A549 (cell line): ENCODE measurements at regions not wholly inside any gene's neighbourhood (a gene's known extent, or its start where the extent isn't known, plus 50 kb on each side); places are given as distances from the start of the nearest gene placed in this dataset.

Experiments
- ATAC-seq, 2 experiments: fragments of 200-7000 bp in 1 of 2; fragments of >200 bp in 1 of 2; cut with Nextera tagmentation in 1 of 2; cut with Tn5 transposase in 1 of 2; 3 replicates each; pipeline versions ENCODE4 v1.8.0 to v1.9.1; 2018 to 2020; ENCODE audit warnings: mild to moderate bottlenecking in 1 of 2, moderate library complexity in 1 of 2
- CTCF ChIA-PET: fragments of 300-600 bp; sonication (Branson Sonifier 250); formaldehyde crosslinking; extraction: SDS; loops from one replicate; lab custom pipeline; 2021; ENCODE audit warnings: antibody characterized with exemption, inconsistent platforms; lab: Yijun Ruan, JAX
- POLR2A ChIA-PET: fragments of 350-600 bp; formaldehyde crosslinking; extraction: SDS; loops from one replicate; lab custom pipeline; 2021; ENCODE audit warnings: antibody characterized with exemption, inconsistent platforms; lab: Yijun Ruan, JAX
- DNase-seq, 2 experiments: peaks; one replicate each; pipeline versions ENCODE4 v3.0.0 to v3.0.0-alpha.2; 2011 to 2016; ENCODE audit warnings: low read depth in 1 of 2, low spot score in 1 of 2
- FAIRE-seq: peaks from 2 replicates; lab custom pipeline; 2011; peaks lifted over from hg19 to GRCh38; lab: Jason Lieb, UNC
- H3K27ac ChIP-seq, 2 experiments: fragments of >200 bp; sonication (Bioruptor Twin); formaldehyde crosslinking; 3 replicates each; pipeline ENCODE4 v1.5.1; 2016 to 2017
- H3K4me1 ChIP-seq: fragments of >200 bp; sonication (Bioruptor Twin); formaldehyde crosslinking; 3 replicates; pipeline ENCODE4 v1.6.1; 2016
- H3K4me2 ChIP-seq: fragments of >200 bp; sonication (Bioruptor Twin); formaldehyde crosslinking; 3 replicates; pipeline ENCODE4 v1.6.1; 2016
- H3K4me3 ChIP-seq: fragments of >200 bp; sonication (Bioruptor Twin); formaldehyde crosslinking; 3 replicates; pipeline ENCODE4 v1.5.1; 2016
- H3K9me3 ChIP-seq: fragments of >200 bp; sonication (Bioruptor Twin); formaldehyde crosslinking; 3 replicates; pipeline ENCODE4 v1.6.1; 2016
- BCL3 ChIP-seq: fragments of >200 bp; sonication (Bioruptor Twin); formaldehyde crosslinking; IDR thresholded peaks from 3 replicates; pipeline ENCODE4 v1.6.1; 2016
- BHLHE40 ChIP-seq: IDR thresholded peaks from 2 replicates; pipeline ENCODE4 v1.6.1; 2012; ENCODE audit warnings: low read depth, low read length, inconsistent platforms
- CBX2 ChIP-seq: fragments of 200-600 bp; sonication (generic); IDR thresholded peaks from 2 replicates; pipeline ENCODE4 v1.6.1; 2016; ENCODE audit warnings: low read depth, mild to moderate bottlenecking, borderline replicate concordance
- CEBPB ChIP-seq, 2 experiments: fragments of >200 bp in 1 of 2; sonication (Bioruptor Twin) in 1 of 2; formaldehyde crosslinking in 1 of 2; IDR thresholded peaks; 2 replicates each; pipeline ENCODE4 v1.6.1; 2012 to 2016
- ELK1 ChIP-seq: fragments of 150-350 bp; IDR thresholded peaks from 2 replicates; pipeline ENCODE4 v1.6.1; 2014; ENCODE audit warnings: low read depth, mild to moderate bottlenecking, low read length
- GATA3 ChIP-seq: IDR thresholded peaks from 2 replicates; pipeline ENCODE4 v1.6.1; 2012; ENCODE audit warnings: borderline replicate concordance
- HMGXB4 ChIP-seq: fragments of 250-450 bp; sonication (Bioruptor Pico); IDR thresholded peaks from 2 replicates; pipeline ENCODE4 v1.5.0; 2021; ENCODE audit warnings: mild to moderate bottlenecking, moderate library complexity, borderline replicate concordance
- HOXB13 ChIP-seq: fragments of 250-450 bp; sonication (Bioruptor Pico); IDR thresholded peaks from 2 replicates; pipeline ENCODE4 v1.5.0; 2020; ENCODE audit warnings: low read depth, mild to moderate bottlenecking, moderate library complexity
- JUN ChIP-seq, 2 experiments: fragments of >200 bp; sonication (Bioruptor Twin); formaldehyde crosslinking; IDR thresholded peaks; 2 replicates in 1 of 2; 3 replicates in 1 of 2; pipeline ENCODE4 v1.6.1; 2016 to 2017
- JUNB ChIP-seq: fragments of >200 bp; sonication (Bioruptor Twin); formaldehyde crosslinking; IDR thresholded peaks from 2 replicates; pipeline ENCODE4 v1.6.1; 2016
- KDM1A ChIP-seq: fragments of 200-600 bp; sonication (generic); IDR thresholded peaks from 2 replicates; pipeline ENCODE4 v1.6.1; 2016; ENCODE audit warnings: low read depth, mild to moderate bottlenecking
- MAX ChIP-seq: IDR thresholded peaks from 2 replicates; pipeline ENCODE4 v1.6.1; 2012
- NPAS2 ChIP-seq: fragments of 250-450 bp; sonication (Bioruptor Pico); IDR thresholded peaks from 2 replicates; pipeline ENCODE4 v1.8.0; 2022; ENCODE audit warnings: mild to moderate bottlenecking, moderate library complexity, borderline replicate concordance
- POLR2AphosphoS2 ChIP-seq: conservative IDR thresholded peaks from 2 replicates; pipeline ENCODE4 v1.6.1; 2012; ENCODE audit warnings: low read length, improper control_type of control experiment, inconsistent platforms
- REST ChIP-seq: fragments of 200-600 bp; sonication (generic); IDR thresholded peaks from 2 replicates; pipeline ENCODE4 v1.6.1; 2016; ENCODE audit warnings: antibody characterized with exemption, mild to moderate bottlenecking, moderate library complexity
- TFCP2L1 ChIP-seq: fragments of 250-450 bp; sonication (Bioruptor Pico); IDR thresholded peaks from 2 replicates; pipeline ENCODE4 v1.5.0; 2021; ENCODE audit warnings: mild to moderate bottlenecking
- WGBS: methylation state at CpG from one replicate; pipeline ENCODE4 v1.1.6; 2017; ENCODE audit errors: missing lambda C conversion rate; 5-methylcytosine and 5-hydroxymethylcytosine counted together

- TF ChIP-seq HMGXB4 (CRISPR knock-in tag) (no peak), POLR2AphosphoS2 (no peak), JUN (IDR thresholded peaks at IDR 0.05) (no peak), REST (no peak), GATA3 (no peak)
Measured at GRCh38 chr2:224183086-224183485, 144.0 kb upstream of the SERPINE2 start (continued).

GRCh38 chr2:224182498-224182897, 143.4 kb upstream of the SERPINE2 start:
- ATAC-seq (no peak), DNase-seq (no peak), FAIRE-seq (no peak)
- TF ChIP-seq HOXB13 (no peak), CEBPB (IDR thresholded peaks at IDR 0.05) (no peak), CBX2 (no peak), BHLHE40 (no peak), MAX (no peak), POLR2AphosphoS2 (no peak), ELK1 (no peak), NPAS2 (CRISPR knock-in tag) (no peak), BCL3 (no peak), KDM1A (no peak), HMGXB4 (CRISPR knock-in tag) (no peak), JUNB (no peak), TFCP2L1 (CRISPR knock-in tag) (no peak)
- no peak overlapping the region for H3K4me2 ChIP-seq
- H3K9me3 ChIP-seq = 0 out of 3 replicates have a peak, but pooled peaks cover 3% of the 10 kb centered on the region
- ChIA-PET POLR2A (no interaction called here), CTCF (interaction anchor here (0.6 to 0.8 kb wide), 2 partner anchors 112 to 212 kb away, joined by 3 read pairs; no protein-coding TSS in a partner anchor)
- WGBS = 76% methylated on average over 3 of the region's 3 CpGs
- no peak overlapping the region for H3K4me3 ChIP-seq
- no peak overlapping the region for H3K27ac ChIP-seq
- peaks cover 6% of the 10 kb centered on the region for H3K4me1 ChIP-seq
